ENCODE measurements at regions not wholly inside any gene's neighbourhood (a gene's known extent, or its start where the extent isn't known, plus 50 kb on each side); places are given as distances from the start of the nearest gene placed in this dataset.

DNA sequence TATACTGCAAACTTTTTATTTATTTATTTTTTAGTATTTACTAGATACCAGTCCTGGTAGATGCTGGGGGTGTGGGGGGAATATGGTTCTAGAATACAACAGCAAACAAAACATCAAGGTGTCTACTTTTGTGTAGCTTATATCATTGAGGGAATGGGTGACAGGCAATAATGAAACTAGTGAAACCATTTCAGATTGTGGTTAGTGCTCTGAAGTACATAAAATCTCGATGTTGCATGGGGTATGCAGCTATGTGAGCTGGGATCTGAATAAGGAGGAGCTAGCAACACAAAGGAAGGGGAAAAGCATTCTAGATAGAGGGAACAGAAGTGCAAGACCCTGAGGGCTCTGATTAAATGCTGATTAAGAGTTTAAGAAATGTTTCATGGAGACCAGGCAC, 103.5 kb downstream of the WT1 start:
- CTCF ChIA-PET (ENCODE audit: low intra/inter-chr PET ratio, low total read pairs): no interaction called here
- no peaks in the 10 kb centered on the region for H3K9me3 ChIP-seq (ENCODE audit: low read length)
- TF ChIP-seq SMC3 (IDR thresholded peaks at IDR 0.05; ENCODE audit: low read length) (no peak), ZFP36 (IDR thresholded peaks at IDR 0.05; ENCODE audit: borderline replicate concordance, low read depth, low read length, partially characterized antibody) (no peak)
- no TSS peak for BruUV-seq (replicated peaks)
- FAIRE-seq (no peak), ATAC-seq (no peak), DNase-seq (ENCODE audit: low spot score) (no peak)
- H3K4me1 ChIP-seq (ENCODE audit: insufficient read depth, low read length): peaks cover 9% of the 10 kb centered on the region; the same call in 1 of the 2 replicates
- intact Hi-C loops (cut with micrococcal nuclease; ENCODE audit: unreplicated experiment) (no loop called here), in situ Hi-C loops (cut with HindIII; ENCODE audit: extremely low pct_ligation_motif_present, low pct_unique_long_range_greater_than_20kb) (no loop called here)
- H3K36me3 ChIP-seq (replicated peaks in 1 of 2; ENCODE audit: control insufficient read depth in 1 of 2, insufficient read depth in 2 of 2, low read length in 2 of 2): no peaks in the 10 kb centered on the region
- H3K27ac ChIP-seq (ENCODE audit: extremely low read length, insufficient read depth, low read length): no peak overlapping the region
- H3K4me2 ChIP-seq (ENCODE audit: low read depth, low read length): no peak overlapping the region
- H3K9ac ChIP-seq (ENCODE audit: insufficient read depth, low read depth, low read length): no peak overlapping the region
- 0% methylated on average over 1 of the region's 1 CpG for WGBS (ENCODE audit: low lambda C conversion rate)
- H3K27me3 ChIP-seq (ENCODE audit: control insufficient read depth in 1 of 2, insufficient read depth in 2 of 2, low read length in 2 of 2): peaks cover 0 to 3% of the 10 kb centered on the region in 2 experiments; a peak in 1 of 5 replicates
- no peaks in the 10 kb centered on the region for H4K20me1 ChIP-seq (ENCODE audit: insufficient read depth, low read length)
- no peak overlapping the region for H2AFZ ChIP-seq (ENCODE audit: low read length)
- no peak overlapping the region for H3K4me3 ChIP-seq (replicated peaks in 1 of 3; ENCODE audit: insufficient read depth in 1 of 3, low read depth in 2 of 3, low read length in 3 of 3)
- H3K79me2 ChIP-seq (ENCODE audit: insufficient read depth, low read length): no peaks in the 10 kb centered on the region
- POLR2A ChIA-PET: no interaction called here

DNA sequence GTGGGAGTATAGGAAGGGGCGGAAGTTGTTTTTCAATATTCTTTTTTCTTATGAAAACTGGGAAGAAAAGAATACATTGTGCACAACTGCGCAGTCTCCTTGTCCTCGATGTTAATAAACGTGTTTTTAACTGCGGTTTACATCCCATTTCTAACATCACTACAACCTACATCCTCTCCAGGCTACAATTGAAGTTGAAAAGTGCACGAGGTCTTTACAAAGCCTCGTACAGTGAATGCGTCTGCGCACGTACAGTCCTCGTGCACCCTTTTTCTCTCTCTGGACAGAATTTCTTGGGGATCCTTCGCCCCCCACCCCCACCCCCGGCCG, 102.4 kb downstream of the WT1 start:
- POLR2A ChIA-PET: no interaction called here
- FAIRE-seq: no peak
- Histone ChIP-seq H3K4me3 (replicated peaks in 1 of 3; ENCODE audit: insufficient read depth in 1 of 3, low read depth in 2 of 3, low read length in 3 of 3) (no peak overlapping the region), H3K79me2 (ENCODE audit: insufficient read depth, low read length) (no peaks in the 10 kb centered on the region), H2AFZ (ENCODE audit: low read length) (no peak overlapping the region), H3K4me1 (ENCODE audit: insufficient read depth, low read length) (peaks cover 9% of the 10 kb centered on the region; the same call in 1 of the 2 replicates), H3K27me3 (ENCODE audit: control insufficient read depth in 1 of 2, insufficient read depth in 2 of 2, low read length in 2 of 2) (peaks cover 0 to 3% of the 10 kb centered on the region in 2 experiments; a peak in 1 of 5 replicates), H3K36me3 (replicated peaks in 1 of 2; ENCODE audit: control insufficient read depth in 1 of 2, insufficient read depth in 2 of 2, low read length in 2 of 2) (no peaks in the 10 kb centered on the region), H3K9ac (ENCODE audit: insufficient read depth, low read depth, low read length) (no peak overlapping the region), H3K27ac (ENCODE audit: extremely low read length, insufficient read depth, low read length) (no peak overlapping the region), H3K9me3 (ENCODE audit: low read length) (no peaks in the 10 kb centered on the region), H3K4me2 (ENCODE audit: low read depth, low read length) (no peak overlapping the region), H4K20me1 (ENCODE audit: insufficient read depth, low read length) (no peaks in the 10 kb centered on the region)
- no peak for ATAC-seq
- in situ Hi-C loops (cut with HindIII; ENCODE audit: extremely low pct_ligation_motif_present, low pct_unique_long_range_greater_than_20kb): no loop called here
- no peak for DNase-seq (ENCODE audit: low spot score)
- BruUV-seq (replicated peaks): no TSS peak
- CTCF ChIA-PET (ENCODE audit: low intra/inter-chr PET ratio, low total read pairs): no interaction called here
- intact Hi-C loops (cut with micrococcal nuclease; ENCODE audit: unreplicated experiment): no loop called here
- WGBS (ENCODE audit: low lambda C conversion rate): 77% methylated on average over 14 of the region's 14 CpGs
- TF ChIP-seq GATA4 (IDR thresholded peaks at IDR 0.05; ENCODE audit: borderline replicate concordance, low read depth) (no peak), HNF4G (IDR thresholded peaks at IDR 0.05; ENCODE audit: borderline replicate concordance, low read depth, low read length) (no peak), HNF4G (CRISPR knock-in tag; IDR thresholded peaks at IDR 0.05; ENCODE audit: borderline replicate concordance, low read depth) (no peak), REPIN1 (CRISPR knock-in tag; IDR thresholded peaks at IDR 0.05; ENCODE audit: borderline replicate concordance, low read depth) (no peak), ZNF569 (CRISPR knock-in tag; IDR thresholded peaks at IDR 0.05; ENCODE audit: borderline replicate concordance) (no peak), SRSF1 (optimal IDR thresholded peaks at IDR 0.05; ENCODE audit: low read depth, low read length) (no peak), ZSCAN22 (CRISPR knock-in tag; IDR thresholded peaks at IDR 0.05) (no peak), EED (CRISPR knock-in tag; IDR thresholded peaks at IDR 0.05) (no peak)
- TF ChIP-seq, protein P1, sequence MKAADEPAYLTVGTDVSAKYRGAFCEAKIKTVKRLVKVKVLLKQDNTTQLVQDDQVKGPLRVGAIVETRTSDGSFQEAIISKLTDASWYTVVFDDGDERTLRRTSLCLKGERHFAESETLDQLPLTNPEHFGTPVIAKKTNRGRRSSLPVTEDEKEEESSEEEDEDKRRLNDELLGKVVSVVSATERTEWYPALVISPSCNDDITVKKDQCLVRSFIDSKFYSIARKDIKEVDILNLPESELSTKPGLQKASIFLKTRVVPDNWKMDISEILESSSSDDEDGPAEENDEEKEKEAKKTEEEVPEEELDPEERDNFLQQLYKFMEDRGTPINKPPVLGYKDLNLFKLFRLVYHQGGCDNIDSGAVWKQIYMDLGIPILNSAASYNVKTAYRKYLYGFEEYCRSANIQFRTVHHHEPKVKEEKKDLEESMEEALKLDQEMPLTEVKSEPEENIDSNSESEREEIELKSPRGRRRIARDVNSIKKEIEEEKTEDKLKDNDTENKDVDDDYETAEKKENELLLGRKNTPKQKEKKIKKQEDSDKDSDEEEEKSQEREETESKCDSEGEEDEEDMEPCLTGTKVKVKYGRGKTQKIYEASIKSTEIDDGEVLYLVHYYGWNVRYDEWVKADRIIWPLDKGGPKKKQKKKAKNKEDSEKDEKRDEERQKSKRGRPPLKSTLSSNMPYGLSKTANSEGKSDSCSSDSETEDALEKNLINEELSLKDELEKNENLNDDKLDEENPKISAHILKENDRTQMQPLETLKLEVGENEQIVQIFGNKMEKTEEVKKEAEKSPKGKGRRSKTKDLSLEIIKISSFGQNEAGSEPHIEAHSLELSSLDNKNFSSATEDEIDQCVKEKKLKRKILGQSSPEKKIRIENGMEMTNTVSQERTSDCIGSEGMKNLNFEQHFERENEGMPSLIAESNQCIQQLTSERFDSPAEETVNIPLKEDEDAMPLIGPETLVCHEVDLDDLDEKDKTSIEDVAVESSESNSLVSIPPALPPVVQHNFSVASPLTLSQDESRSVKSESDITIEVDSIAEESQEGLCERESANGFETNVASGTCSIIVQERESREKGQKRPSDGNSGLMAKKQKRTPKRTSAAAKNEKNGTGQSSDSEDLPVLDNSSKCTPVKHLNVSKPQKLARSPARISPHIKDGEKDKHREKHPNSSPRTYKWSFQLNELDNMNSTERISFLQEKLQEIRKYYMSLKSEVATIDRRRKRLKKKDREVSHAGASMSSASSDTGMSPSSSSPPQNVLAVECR (CRISPR knock-in tag; IDR thresholded peaks at IDR 0.05; ENCODE audit: borderline replicate concordance): no peak
